ENCODE measurements at regions not wholly inside any gene's neighbourhood (a gene's known extent, or its start where the extent isn't known, plus 50 kb on each side); places are given as distances from the start of the nearest gene placed in this dataset.

- Mint-ChIP-seq H3K4me3 (no peak overlapping the region), H3K4me1 (ENCODE audit: low read depth) (no peaks in the 10 kb centered on the region), H3K36me3 (ENCODE audit: low read depth) (no peaks in the 10 kb centered on the region), H3K27me3 (no peaks in the 10 kb centered on the region), H3K27ac (no peak overlapping the region), H3K9me3 (no peaks in the 10 kb centered on the region)
- ChIA-PET CTCF (no interaction called here), POLR2A (no interaction called here)
- no peak for TF ChIP-seq CTCF (IDR thresholded peaks at IDR 0.05)
- intact Hi-C loops (cut with micrococcal nuclease): no loop called here
- ATAC-seq: no peak
- DNase-seq: no peak
These were observed 587.5 kb downstream of the MAFB start for GRCh38 chr20:40101560-40101959.

GRCh38 chr20:40100261-40100660, 588.8 kb downstream of the MAFB start:
- ChIA-PET POLR2A (no interaction called here), CTCF (no interaction called here)
- Mint-ChIP-seq H3K27ac (no peak overlapping the region), H3K27me3 (no peaks in the 10 kb centered on the region), H3K4me3 (no peak overlapping the region), H3K4me1 (ENCODE audit: low read depth) (no peaks in the 10 kb centered on the region), H3K9me3 (no peaks in the 10 kb centered on the region), H3K36me3 (ENCODE audit: low read depth) (no peaks in the 10 kb centered on the region)
- DNase-seq: no peak
- no peak for TF ChIP-seq CTCF (IDR thresholded peaks at IDR 0.05)
- no peak for ATAC-seq
- intact Hi-C loops (cut with micrococcal nuclease): no loop called here

- H3K36me3 Mint-ChIP-seq (ENCODE audit: low read depth): no peaks in the 10 kb centered on the region
- CTCF ChIA-PET: no interaction called here
- peaks cover 11% of the 10 kb centered on the region for H3K9me3 Mint-ChIP-seq
- ATAC-seq (no peak), DNase-seq (no peak)
- H3K4me1 Mint-ChIP-seq (ENCODE audit: low read depth): no peaks in the 10 kb centered on the region
- H3K4me3 Mint-ChIP-seq: no peak overlapping the region
- no peak overlapping the region for H3K27ac Mint-ChIP-seq
- no peaks in the 10 kb centered on the region for H3K27me3 Mint-ChIP-seq
- intact Hi-C loops (cut with micrococcal nuclease): no loop called here
- POLR2A ChIA-PET: no interaction called here
- no peak for TF ChIP-seq CTCF (IDR thresholded peaks at IDR 0.05)
These were observed 598.8 kb downstream of the MAFB start for GRCh38 chr20:40090236-40090635.

GRCh38 chr20:40087496-40087895, 601.5 kb downstream of the MAFB start:
- no peak for ATAC-seq

GRCh38 chr20:40085513-40085912, 603.5 kb downstream of the MAFB start:
- H3K27ac Mint-ChIP-seq: no peak overlapping the region
- POLR2A ChIA-PET: no interaction called here
- no peak for TF ChIP-seq CTCF (IDR thresholded peaks at IDR 0.05)
- no peaks in the 10 kb centered on the region for H3K4me1 Mint-ChIP-seq (ENCODE audit: low read depth)
- no peak for ATAC-seq
- no peaks in the 10 kb centered on the region for H3K27me3 Mint-ChIP-seq
- no peak overlapping the region for H3K4me3 Mint-ChIP-seq
- intact Hi-C loops (cut with micrococcal nuclease): no loop called here
- DNase-seq: no peak
- CTCF ChIA-PET: no interaction called here
- H3K36me3 Mint-ChIP-seq (ENCODE audit: low read depth): no peaks in the 10 kb centered on the region
- peaks cover 5% of the 10 kb centered on the region for H3K9me3 Mint-ChIP-seq

More at GRCh38 chr20:40087496-40087895, 601.5 kb downstream of the MAFB start:
- H3K27me3 Mint-ChIP-seq: no peaks in the 10 kb centered on the region
- intact Hi-C loops (cut with micrococcal nuclease): no loop called here
- no peaks in the 10 kb centered on the region for H3K36me3 Mint-ChIP-seq (ENCODE audit: low read depth)
- no peak for DNase-seq
- no peak for TF ChIP-seq CTCF (IDR thresholded peaks at IDR 0.05)
- no peak overlapping the region for H3K27ac Mint-ChIP-seq
- H3K4me3 Mint-ChIP-seq: no peak overlapping the region
- no peaks in the 10 kb centered on the region for H3K4me1 Mint-ChIP-seq (ENCODE audit: low read depth)
- POLR2A ChIA-PET: no interaction called here
- CTCF ChIA-PET: no interaction called here
- H3K9me3 Mint-ChIP-seq: peaks cover 14% of the 10 kb centered on the region

Measured in activated CD8-positive, alpha-beta T cell treated with anti-CD3 and anti-CD28 coated beads for 36 hours (primary cell).